IMR-90 (cell line): ENCODE measurements at regions not wholly inside any gene's neighbourhood (a gene's known extent, or its start where the extent isn't known, plus 50 kb on each side); places are given as distances from the start of the nearest gene placed in this dataset.

Experiments
- ATAC-seq: fragments of 200-7000 bp; cut with Tn5 transposase; 2 replicates; pipeline ENCODE4 v1.9.1; 2020; ENCODE audit warnings: low read depth, mild to moderate bottlenecking, moderate library complexity
- BruUV-seq: library from RNA; stranded (reverse); fragments of 400-500 nt; replicated peaks from 2 replicates; lab custom pipeline; 2021; lab: Mats Ljungman, UMichigan
- CTCF ChIA-PET: fragments of 300-600 bp; formaldehyde crosslinking; extraction: SDS; loops from one replicate; lab custom pipeline; 2021; ENCODE audit warnings: antibody characterized with exemption; lab: Yijun Ruan, JAX
- POLR2A ChIA-PET: fragments of 300-600 bp; sonication (Branson Sonifier 250); formaldehyde crosslinking; loops from one replicate; lab custom pipeline; 2022; ENCODE audit warnings: antibody characterized with exemption; ENCODE audit not compliant: unreplicated experiment; lab: Charles Lee
- DNase-seq: peaks from one replicate; pipeline ENCODE4 v3.0.0; 2013
- H2AFZ ChIP-seq: replicated peaks from 2 replicates; pipeline ENCODE3; 2013; ENCODE audit warnings: low read length, mild to moderate bottlenecking; ENCODE audit not compliant: poor library complexity
- H2AK5ac ChIP-seq: 2 replicates; pipeline ENCODE4 v1.6.1; 2013; ENCODE audit warnings: low read depth, low read length, inconsistent platforms
- H2AK9ac ChIP-seq: replicated peaks from 2 replicates; pipeline ENCODE3; 2013; ENCODE audit warnings: mild to moderate bottlenecking, low read depth, low read length, moderate library complexity; ENCODE audit not compliant: poor library complexity
- H2BK120ac ChIP-seq: 2 replicates; pipeline ENCODE4 v1.6.1; 2013; ENCODE audit warnings: low read depth, low read length, inconsistent platforms
- H2BK15ac ChIP-seq: 3 replicates; pipeline ENCODE4 v1.6.1; 2013; ENCODE audit warnings: low read depth, low read length, inconsistent platforms
- H2BK20ac ChIP-seq: 2 replicates; pipeline ENCODE4 v1.6.1; 2013; ENCODE audit warnings: low read depth, mild to moderate bottlenecking, inconsistent platforms, low read length, moderate library complexity
- H2BK5ac ChIP-seq: 2 replicates; pipeline ENCODE4 v1.6.1; 2013; ENCODE audit warnings: mild to moderate bottlenecking, low read depth, low read length, inconsistent platforms; ENCODE audit not compliant: poor library complexity, severe bottlenecking
- H3K14ac ChIP-seq: replicated peaks from 2 replicates; pipeline ENCODE4 v1.6.1; 2013; ENCODE audit warnings: low read depth, low read length, inconsistent platforms
- H3K18ac ChIP-seq: 2 replicates; pipeline ENCODE4 v1.6.1; 2013; ENCODE audit warnings: low read depth, low read length, control low read depth
- H3K23ac ChIP-seq: 2 replicates; pipeline ENCODE4 v1.6.1; 2013; ENCODE audit warnings: low read depth, low read length, inconsistent platforms
- H3K27ac ChIP-seq: 2 replicates; pipeline ENCODE4 v1.5.1; 2013; ENCODE audit warnings: mild to moderate bottlenecking, control low read depth, low read length; ENCODE audit not compliant: insufficient read depth
- H3K27me3 ChIP-seq: 2 replicates; pipeline ENCODE4 v1.6.1; 2013; ENCODE audit warnings: low read length; ENCODE audit not compliant: control insufficient read depth, insufficient read depth
- H3K36me3 ChIP-seq: 2 replicates; pipeline ENCODE4 v1.6.1; 2013; ENCODE audit warnings: low read length, mixed read lengths; ENCODE audit not compliant: control insufficient read depth, insufficient read depth
- H3K4ac ChIP-seq: 2 replicates; pipeline ENCODE4 v1.6.1; 2013; ENCODE audit warnings: low read depth, low read length, inconsistent platforms
- H3K4me1 ChIP-seq: 2 replicates; pipeline ENCODE4 v1.6.1; 2013; ENCODE audit warnings: low read length, mixed read lengths; ENCODE audit not compliant: control insufficient read depth, insufficient read depth
- H3K4me2 ChIP-seq: 2 replicates; pipeline ENCODE4 v1.6.1; 2013; ENCODE audit warnings: low read depth, mild to moderate bottlenecking, control low read depth, low read length, moderate library complexity
- H3K4me3 ChIP-seq: 2 replicates; pipeline ENCODE4 v1.5.1; 2013; ENCODE audit warnings: low read depth, mild to moderate bottlenecking, control low read depth, low read length, moderate library complexity; ENCODE audit not compliant: insufficient read depth
- H3K56ac ChIP-seq: 2 replicates; pipeline ENCODE4 v1.6.1; 2013; ENCODE audit warnings: low read length, inconsistent platforms; ENCODE audit not compliant: insufficient read depth; ENCODE audit errors: extremely low read depth
- H3K79me1 ChIP-seq, 2 experiments: 2 replicates each; pipeline ENCODE4 v1.6.1; 2013; ENCODE audit warnings: low read length in 2 of 2, inconsistent platforms in 1 of 2, low read depth in 1 of 2
- H3K9ac ChIP-seq: 2 replicates; pipeline ENCODE4 v1.6.1; 2013; ENCODE audit warnings: low read depth, low read length, control low read depth
- H3K9me1 ChIP-seq: 2 replicates; pipeline ENCODE4 v1.6.1; 2013; ENCODE audit warnings: low read length, inconsistent platforms; ENCODE audit not compliant: insufficient read depth
- H3K9me3 ChIP-seq: 2 replicates; pipeline ENCODE4 v1.6.1; 2013; ENCODE audit warnings: low read length; ENCODE audit not compliant: control insufficient read depth, insufficient read depth
- H4K20me1 ChIP-seq: 2 replicates; pipeline ENCODE4 v1.6.1; 2013; ENCODE audit warnings: low read length, inconsistent platforms; ENCODE audit not compliant: insufficient read depth
- H4K5ac ChIP-seq: 2 replicates; pipeline ENCODE4 v1.6.1; 2013; ENCODE audit warnings: mild to moderate bottlenecking, low read depth, low read length, control low read depth
- H4K8ac ChIP-seq, 2 experiments: 2 replicates each; pipeline ENCODE4 v1.6.1; 2013; ENCODE audit warnings: low read depth in 2 of 2, low read length in 2 of 2, control low read depth in 1 of 2, inconsistent platforms in 1 of 2
- H4K91ac ChIP-seq: 2 replicates; pipeline ENCODE4 v1.6.1; 2013; ENCODE audit warnings: low read depth, low read length, inconsistent platforms; ENCODE audit not compliant: insufficient read depth
- CEBPB ChIP-seq: IDR thresholded peaks from 2 replicates; pipeline ENCODE4 v1.6.1; 2012; ENCODE audit warnings: low read depth, low read length, improper control_type of control experiment
- CHD1 ChIP-seq: IDR thresholded peaks from 2 replicates; pipeline ENCODE4 v1.6.1; 2012; ENCODE audit warnings: low read depth, low read length, improper control_type of control experiment
- FOS ChIP-seq: fragments of 150-350 bp; IDR thresholded peaks from 2 replicates; pipeline ENCODE4 v1.6.1; 2016; ENCODE audit warnings: low read depth, low read length
- MAFK ChIP-seq: IDR thresholded peaks from 2 replicates; pipeline ENCODE4 v1.6.1; 2012; ENCODE audit warnings: low read depth, low read length, improper control_type of control experiment
- MAZ ChIP-seq: IDR thresholded peaks from 2 replicates; pipeline ENCODE4 v1.6.1; 2012; ENCODE audit warnings: low read depth, mild to moderate bottlenecking, low read length, improper control_type of control experiment, moderate library complexity, borderline replicate concordance
- MXI1 ChIP-seq: IDR thresholded peaks from 2 replicates; pipeline ENCODE4 v1.6.1; 2012; ENCODE audit warnings: low read depth, mild to moderate bottlenecking, low read length, moderate library complexity, borderline replicate concordance
- POLR2A ChIP-seq: IDR thresholded peaks from 2 replicates; pipeline ENCODE4 v1.6.1; 2012; ENCODE audit warnings: mild to moderate bottlenecking, low read depth, low read length
- RAD21 ChIP-seq: IDR thresholded peaks from 2 replicates; pipeline ENCODE4 v1.6.1; 2012; ENCODE audit warnings: low read length, improper control_type of control experiment
- SMC3 ChIP-seq: fragments of 150-350 bp; IDR thresholded peaks from 2 replicates; pipeline ENCODE4 v1.6.1; 2016; ENCODE audit warnings: low read depth, mild to moderate bottlenecking, antibody characterized with exemption, low read length, moderate library complexity
- WGBS, 2 experiments: methylation state at CpG; one replicate each; pipeline versions ENCODE4 v1.1.5 to v1.1.7; 2013; ENCODE audit warnings: missing lambda C conversion rate in 2 of 2; ENCODE audit not compliant: insufficient read length in 1 of 2; ENCODE audit errors: extremely low coverage in 2 of 2; 5-methylcytosine and 5-hydroxymethylcytosine counted together
- dilution Hi-C: fragments of 300-500 bp; cut with HindIII; formaldehyde crosslinking; loops from one replicate; pipeline ENCODE4 v1.14.3; 2018; ENCODE audit warnings: low sequenced_read_pairs; ENCODE audit not compliant: unreplicated experiment
- in situ Hi-C: fragments of 300-500 bp; cut with MboI; formaldehyde crosslinking; loops from 3 replicates; pipeline ENCODE4 v1.14.3; 2019; ENCODE audit warnings: low sequenced_read_pairs, inconsistent platforms, mixed read lengths
- intact Hi-C: fragments of 100-400 bp; cut with micrococcal nuclease; formaldehyde crosslinking; loops from 2 replicates; pipeline ENCODE4 v1.10.0; 2022
- TF ChIP-seq, protein P1 (sequence below): fragments of 150-350 bp; IDR thresholded peaks from 2 replicates; pipeline ENCODE4 v1.6.1; 2016; ENCODE audit warnings: low read depth, mild to moderate bottlenecking, low read length, moderate library complexity, borderline replicate concordance

DNA sequence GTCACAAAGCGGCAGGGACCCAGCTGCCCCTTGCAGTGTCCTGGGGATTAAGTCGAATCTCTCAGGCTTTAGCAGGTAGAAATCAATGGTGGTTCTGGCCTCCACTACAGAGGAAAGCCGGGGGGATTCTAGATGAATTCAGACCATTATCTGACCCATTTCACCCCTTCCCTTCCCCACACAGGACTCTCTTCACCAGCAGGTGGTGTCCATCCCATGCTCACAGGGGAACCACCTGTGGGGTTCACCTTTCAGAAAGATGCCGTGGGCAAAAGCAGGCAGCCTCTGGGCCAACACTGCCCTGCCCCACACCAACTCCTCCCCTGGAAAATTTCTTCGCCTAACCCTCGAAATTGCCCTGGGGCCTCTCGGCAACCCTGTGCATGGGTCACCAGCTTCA, 123.8 kb upstream of the GGTLC1 start:
- H3K4me3 ChIP-seq = no peak overlapping the region
- H3K9me1 ChIP-seq = no peaks in the 10 kb centered on the region
- H2AFZ ChIP-seq = no peak overlapping the region
- H3K4me1 ChIP-seq = no peaks in the 10 kb centered on the region
- no peak overlapping the region for H3K4me2 ChIP-seq
- POLR2A ChIA-PET = no interaction called here
- no peak overlapping the region for H2AK5ac ChIP-seq
- dilution Hi-C loops (no loop called here), in situ Hi-C loops (no loop called here), intact Hi-C loops (no loop called here)
- no peak overlapping the region for H3K18ac ChIP-seq
- no peak overlapping the region for H3K27ac ChIP-seq
- H4K5ac ChIP-seq = no peak overlapping the region
- no peak overlapping the region for H3K14ac ChIP-seq
- no peaks in the 10 kb centered on the region for H3K79me1 ChIP-seq
- H4K91ac ChIP-seq = no peak overlapping the region
- H3K56ac ChIP-seq = no peak overlapping the region
- no peak overlapping the region for H3K9ac ChIP-seq
- no peaks in the 10 kb centered on the region for H3K9me3 ChIP-seq
- 87% methylated on average over 3 of the region's 7 CpGs; no CpG with 5 or more reads in 1 of the 2 experiments for WGBS, 2 experiments
- DNase-seq (no peak), ATAC-seq (no peak)
- H2AK9ac ChIP-seq = no peak overlapping the region
- TF ChIP-seq FOS = no peak
- no peak for TF ChIP-seq CHD1
- TF ChIP-seq MAZ = no peak
- no peak for TF ChIP-seq RAD21
- no peak for TF ChIP-seq MAFK
- TF ChIP-seq POLR2A = no peak
- TF ChIP-seq, protein P1, sequence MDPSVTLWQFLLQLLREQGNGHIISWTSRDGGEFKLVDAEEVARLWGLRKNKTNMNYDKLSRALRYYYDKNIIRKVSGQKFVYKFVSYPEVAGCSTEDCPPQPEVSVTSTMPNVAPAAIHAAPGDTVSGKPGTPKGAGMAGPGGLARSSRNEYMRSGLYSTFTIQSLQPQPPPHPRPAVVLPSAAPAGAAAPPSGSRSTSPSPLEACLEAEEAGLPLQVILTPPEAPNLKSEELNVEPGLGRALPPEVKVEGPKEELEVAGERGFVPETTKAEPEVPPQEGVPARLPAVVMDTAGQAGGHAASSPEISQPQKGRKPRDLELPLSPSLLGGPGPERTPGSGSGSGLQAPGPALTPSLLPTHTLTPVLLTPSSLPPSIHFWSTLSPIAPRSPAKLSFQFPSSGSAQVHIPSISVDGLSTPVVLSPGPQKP = no peak
- TF ChIP-seq MXI1 = no peak
- no peak for TF ChIP-seq CEBPB
- TF ChIP-seq SMC3 = no peak
- BruUV-seq = no TSS peak
- CTCF ChIA-PET = no interaction called here
- H2BK20ac ChIP-seq = no peak overlapping the region
- no peak overlapping the region for H3K23ac ChIP-seq
- no peaks in the 10 kb centered on the region for H3K27me3 ChIP-seq
- no peaks in the 10 kb centered on the region for H3K36me3 ChIP-seq
- no peak overlapping the region for H3K4ac ChIP-seq
- H4K8ac ChIP-seq = no peak overlapping the region
- H2BK15ac ChIP-seq = no peak overlapping the region
- H2BK120ac ChIP-seq = no peak overlapping the region
- no peak overlapping the region for H2BK5ac ChIP-seq
- H4K20me1 ChIP-seq = no peaks in the 10 kb centered on the region
